ENCODE measurements at regions not wholly inside any gene's neighbourhood (a gene's known extent, or its start where the extent isn't known, plus 50 kb on each side); places are given as distances from the start of the nearest gene placed in this dataset.
A peak's percentile ranks its signal among the peaks of the same experiment; 100 is the strongest.

GRCh38 chr9:86470326-86470725 is 116.1 kb upstream of the TUT7 start:
- DNase-seq: no peak

DNA sequence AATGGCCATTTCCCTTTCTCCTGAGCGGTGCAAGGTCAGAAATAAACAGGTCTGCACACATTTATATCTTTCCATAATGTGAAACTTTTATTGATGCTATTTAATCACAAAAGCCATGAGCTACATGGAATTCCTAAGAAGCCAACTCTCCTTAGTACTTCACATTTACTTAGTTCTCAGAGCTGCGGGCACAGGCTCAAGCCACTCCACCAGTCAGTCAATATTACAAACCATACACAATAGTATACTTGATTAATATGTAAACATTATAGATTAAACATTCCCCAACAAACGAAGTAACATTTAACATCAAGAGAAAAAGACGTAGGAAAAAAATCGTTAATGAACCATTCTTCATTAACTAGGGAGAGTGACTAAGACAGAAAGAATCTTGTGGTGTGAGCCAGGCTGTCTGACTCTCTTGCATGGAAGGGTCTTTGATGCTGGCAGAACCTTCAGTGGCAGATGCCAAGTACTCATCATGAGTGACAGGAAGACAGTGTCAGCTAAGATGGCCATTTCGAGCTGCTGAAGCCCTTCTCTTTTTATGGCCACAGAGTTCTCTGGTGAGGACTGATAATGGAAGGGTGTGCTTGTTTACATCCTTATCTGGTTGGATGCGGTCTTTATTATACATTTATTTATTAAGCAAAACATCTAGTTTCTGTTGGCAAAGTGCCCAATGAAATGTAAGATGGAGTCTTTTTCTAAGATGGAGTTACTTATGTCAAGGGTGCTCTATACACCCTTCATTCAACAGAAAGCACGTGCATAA is 115.5 kb upstream of the TUT7 start:
- DNase-seq: no peak

DNA sequence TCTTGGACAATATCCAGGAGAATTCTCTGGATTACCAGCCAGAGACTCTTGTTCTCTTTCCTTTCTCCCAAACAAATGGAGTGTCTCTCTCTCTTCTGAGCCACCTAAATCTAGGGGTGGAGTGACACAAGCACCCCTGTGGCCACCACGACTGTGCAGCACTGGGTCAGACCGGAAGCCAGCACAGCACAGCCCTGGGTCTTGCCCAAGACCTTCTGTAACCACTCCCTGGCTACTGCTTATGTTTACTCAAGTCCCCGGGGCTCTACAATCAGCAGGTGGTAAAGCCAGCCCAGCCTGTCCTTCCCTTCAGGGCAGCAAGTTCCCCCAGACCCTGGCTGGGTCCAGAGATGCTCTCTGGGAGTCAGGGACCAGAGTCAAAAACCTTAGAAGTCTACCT is 110.0 kb upstream of the TUT7 start:
- no peak for DNase-seq

- no peak for DNase-seq
Observed at GRCh38 chr9:86460216-86461002, 106.2 kb upstream of the TUT7 start.

- DNase-seq: no peak
Observed at GRCh38 chr9:86459599-86460155, 105.5 kb upstream of the TUT7 start.

DNA sequence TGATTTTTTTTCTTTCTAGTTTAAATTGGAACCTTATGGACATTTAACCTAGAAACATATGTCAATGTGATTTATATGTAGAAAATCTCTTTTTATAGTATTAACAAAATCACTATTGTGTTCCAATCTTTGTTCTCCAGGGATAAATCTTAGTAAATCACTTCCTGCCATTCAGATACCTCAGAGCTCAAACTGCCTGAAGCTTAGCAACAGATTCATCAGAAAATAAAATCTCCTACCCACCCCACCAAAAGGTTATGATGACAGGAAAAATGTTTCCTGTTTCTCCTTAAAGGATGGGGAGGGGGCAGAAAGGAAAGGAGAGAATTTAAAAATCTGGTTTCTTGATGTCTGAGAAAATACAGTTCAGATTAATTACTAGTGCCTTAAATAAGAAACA is 105.0 kb upstream of the TUT7 start:
- no peak for DNase-seq

DNA sequence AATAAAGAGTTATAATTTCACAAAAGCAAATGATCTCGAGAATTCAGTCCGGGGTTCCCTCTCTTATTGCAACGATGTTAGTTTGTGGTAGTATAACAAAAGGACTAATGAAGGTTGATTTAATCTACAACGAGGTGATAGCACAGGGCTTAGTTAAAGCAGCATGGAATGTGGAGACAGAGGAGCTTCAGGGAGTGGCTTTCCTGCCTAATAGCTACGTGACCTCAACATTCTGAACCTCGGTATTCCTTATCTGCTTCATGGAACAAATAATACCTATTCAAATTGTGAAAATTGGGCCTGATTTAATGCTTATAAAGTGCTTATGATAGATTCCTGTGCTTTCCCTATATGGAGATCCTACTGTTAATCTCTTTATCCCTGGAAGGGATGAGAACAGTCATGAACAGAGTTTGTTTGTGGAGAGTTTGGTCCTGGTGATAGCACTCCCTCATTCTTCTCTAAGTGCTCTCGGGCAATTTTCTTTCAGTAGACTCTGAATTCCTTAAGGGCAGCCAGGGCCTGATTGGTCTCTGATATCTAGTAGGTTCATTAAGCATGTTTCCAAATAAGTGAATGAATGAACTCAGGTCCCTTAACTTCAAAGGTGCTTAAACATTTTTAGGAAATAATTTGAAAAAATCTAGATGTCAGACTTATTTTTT is 104.1 kb upstream of the TUT7 start:
- DNase-seq: no peak

GRCh38 chr9:86456416-86456815 is 102.2 kb upstream of the TUT7 start:
- no peak for DNase-seq

DNA sequence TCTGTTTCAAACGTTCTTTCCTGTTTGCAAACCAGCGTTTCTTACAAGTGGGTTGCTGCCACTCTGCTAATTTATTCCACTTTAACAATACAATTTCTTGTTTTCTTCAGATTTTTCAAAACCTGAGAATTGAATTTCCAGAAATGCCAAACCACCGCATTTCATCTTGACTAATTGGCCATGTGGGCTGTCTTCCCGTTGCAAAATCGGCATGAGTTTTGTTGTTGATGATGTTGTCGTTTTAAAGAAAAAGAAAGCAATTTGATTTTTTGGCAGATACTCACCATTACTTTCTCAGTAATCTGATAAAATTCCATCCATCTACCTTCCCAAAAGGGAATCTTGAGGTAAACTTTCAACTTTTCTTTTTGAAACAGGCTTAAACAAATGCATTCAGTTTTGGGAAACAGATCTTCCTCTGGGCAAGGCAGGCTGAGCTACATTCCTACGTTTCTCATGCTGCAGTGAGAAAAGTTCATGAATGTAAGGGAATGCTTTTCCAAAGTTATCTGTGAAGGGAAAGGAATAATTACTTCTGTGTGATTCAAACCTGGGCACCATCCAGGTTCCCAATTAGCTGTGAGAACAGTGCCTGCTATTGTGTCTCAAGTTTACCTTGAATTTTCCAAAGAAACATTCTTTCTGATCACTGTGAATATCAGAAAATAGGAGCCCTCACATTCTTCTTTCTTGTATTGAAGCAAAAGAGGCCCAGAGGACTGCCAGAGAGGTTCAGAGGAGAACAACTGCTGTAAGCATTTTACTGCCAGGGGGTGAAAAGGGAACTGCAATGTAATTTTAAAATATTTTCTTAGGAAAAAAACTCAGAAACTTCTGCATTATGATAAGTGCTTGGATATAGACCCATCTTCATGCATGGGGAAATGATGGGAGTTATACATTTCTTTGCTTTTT is 100.7 kb upstream of the TUT7 start:
- DNase-seq: no peak

DNA sequence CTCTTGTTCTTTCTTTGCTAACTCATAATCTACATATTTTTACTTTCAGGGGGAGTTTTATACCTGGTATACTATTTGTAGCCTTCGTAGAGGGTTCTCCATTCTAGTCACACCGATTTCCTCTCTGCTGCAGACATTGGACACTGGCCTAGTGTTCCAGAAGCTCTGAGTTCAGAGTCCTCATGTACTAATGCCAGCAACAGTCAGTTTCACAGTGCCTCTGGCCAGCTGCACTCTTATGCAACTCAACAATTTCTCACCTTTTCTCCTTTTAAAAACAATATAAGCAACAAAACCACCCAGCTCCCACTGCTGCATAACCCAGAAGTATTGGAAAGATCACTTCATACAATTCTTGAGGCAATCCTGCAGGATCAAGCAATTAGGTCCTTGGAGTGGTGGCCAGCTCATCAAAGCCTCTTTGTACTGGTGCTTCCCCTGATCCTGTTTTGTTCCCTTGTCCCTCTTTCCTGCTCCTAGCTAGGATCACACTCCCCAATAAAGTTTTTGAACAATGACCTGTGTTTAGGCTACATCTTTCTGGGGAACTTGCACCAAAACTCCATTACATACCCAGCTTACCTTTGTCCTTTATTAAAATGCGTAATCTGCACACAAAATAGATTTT is 98.1 kb upstream of the TUT7 start:
- no peak for DNase-seq

DNA sequence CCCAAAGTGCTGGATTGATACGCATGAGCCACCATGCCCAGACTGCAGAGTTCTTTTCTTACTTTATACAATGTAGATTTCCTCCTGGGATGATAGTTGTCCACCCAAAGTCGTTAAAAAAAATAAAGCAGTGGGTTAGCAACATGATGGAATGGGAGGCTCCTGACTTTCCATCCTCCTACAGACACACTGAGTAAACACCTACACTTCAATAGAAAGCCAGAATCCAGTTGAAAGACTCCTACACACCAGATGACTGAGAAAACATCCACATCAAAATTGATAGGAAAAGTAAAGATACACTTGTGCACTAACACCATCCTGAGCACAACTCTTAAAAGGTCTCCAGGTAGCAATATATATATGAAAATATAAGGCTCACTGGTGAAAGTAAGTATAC is 95.0 kb upstream of the TUT7 start:
- no peak for DNase-seq

DNA sequence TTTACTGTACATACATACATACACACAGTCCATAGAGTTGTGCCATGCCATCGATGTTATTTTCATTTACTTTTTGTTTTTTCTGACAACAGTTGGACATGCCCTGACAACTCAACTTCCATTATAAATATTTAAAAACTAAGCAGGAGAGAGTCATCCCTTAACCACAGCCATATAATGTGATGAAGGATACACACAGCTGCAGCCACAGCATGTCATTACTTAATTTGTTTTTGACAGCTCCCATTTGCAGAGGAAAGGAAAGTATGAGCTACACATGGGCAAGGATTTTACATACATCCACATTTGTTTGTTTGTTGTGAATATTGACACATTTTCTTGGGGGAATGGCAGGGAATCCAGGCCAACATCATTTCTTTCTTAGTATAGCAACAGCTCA is 91.5 kb upstream of the TUT7 start:
- DNase-seq: no peak

- no peak for DNase-seq
Observed at GRCh38 chr9:86443992-86444391, 89.8 kb upstream of the TUT7 start.

- peak; percentile 59 for DNase-seq
Observed at GRCh38 chr9:86434039-86434726, 80.0 kb upstream of the TUT7 start.

DNA sequence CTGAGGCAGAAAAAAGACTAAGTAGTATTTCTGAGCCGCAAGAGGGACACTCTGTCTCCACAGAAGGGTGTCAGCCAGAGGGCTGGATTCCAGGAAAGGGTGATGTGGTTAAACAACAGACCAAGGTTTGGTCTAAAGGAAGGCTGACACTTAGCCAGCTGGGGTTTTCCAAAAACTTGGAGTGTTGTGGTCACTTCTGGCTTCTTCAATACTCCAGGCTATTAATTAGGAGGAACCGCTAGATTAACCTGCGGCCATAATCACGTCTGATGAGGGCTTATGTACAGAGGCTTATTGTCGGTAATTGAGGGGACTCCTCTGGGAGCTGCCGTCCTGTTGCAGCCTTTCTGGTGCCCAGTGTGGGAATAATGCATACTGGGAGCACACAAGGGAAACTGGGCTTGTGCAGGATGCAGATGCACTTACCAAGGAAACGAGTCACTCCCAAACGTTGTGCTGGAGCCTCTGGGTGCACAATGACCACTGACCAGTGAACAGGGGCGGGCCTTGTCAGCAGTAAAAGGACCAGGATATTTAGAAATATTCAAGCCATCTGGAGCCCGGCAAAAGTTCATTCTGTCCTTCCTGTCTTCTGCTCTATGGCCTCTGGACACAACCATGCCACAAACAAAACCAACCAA is 70.2 kb upstream of the TUT7 start:
- DNase-seq: no peak

- DNase-seq: peak; percentile 40
Observed at GRCh38 chr9:86413971-86414880, 60.0 kb upstream of the TUT7 start.

- DNase-seq: no peak
Observed at GRCh38 chr9:86410281-86410680, 56.1 kb upstream of the TUT7 start.

DNA sequence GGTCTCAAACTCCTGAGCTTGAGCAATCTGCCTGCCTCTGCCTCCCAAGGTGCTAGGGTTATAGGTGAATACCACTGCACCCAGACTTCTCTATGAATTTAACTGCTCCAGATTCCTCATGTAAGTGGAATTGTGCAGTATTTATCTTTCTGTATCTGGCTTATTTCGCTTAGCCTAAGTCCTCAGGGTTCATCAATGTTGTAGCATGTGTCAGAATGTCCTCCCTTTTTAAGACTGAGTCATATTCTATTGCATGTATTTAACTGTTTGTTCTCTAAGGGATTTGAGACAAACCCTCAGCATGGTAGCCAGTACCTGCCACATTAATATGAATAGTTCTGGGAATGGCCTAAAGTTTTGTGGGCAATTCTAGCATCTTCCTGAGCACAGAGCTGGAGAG is 53.9 kb upstream of the TUT7 start:
- DNase-seq: no peak

GRCh38 chr9:86407022-86407421 is 52.8 kb upstream of the TUT7 start:
- no peak for DNase-seq

GRCh38 chr9:86406366-86406765 is 52.2 kb upstream of the TUT7 start:
- DNase-seq: no peak
